PC-9 (cell line): ENCODE measurements at regions not wholly inside any gene's neighbourhood (a gene's known extent, or its start where the extent isn't known, plus 50 kb on each side); places are given as distances from the start of the nearest gene placed in this dataset.

ENCODE experiments used
- BruUV-seq: library from RNA; stranded (reverse); fragments of 400-500 nt; replicated peaks from 2 replicates; lab custom pipeline; 2021; lab: Mats Ljungman, UMichigan
- CTCF ChIA-PET: fragments of 300-600 bp; sonication (Branson Sonifier 250); formaldehyde crosslinking; loops from one replicate; lab custom pipeline; 2022; ENCODE audit warnings: antibody characterized with exemption; lab: Charles Lee
- POLR2A ChIA-PET: fragments of 300-600 bp; sonication (Branson Sonifier 250); formaldehyde crosslinking; loops from one replicate; lab custom pipeline; 2022; ENCODE audit warnings: antibody characterized with exemption; ENCODE audit not compliant: unreplicated experiment; lab: Charles Lee
- DNase-seq, 2 experiments: peaks; one replicate each; pipeline versions ENCODE4 v3.0.0 to v3.0.0-alpha.2; 2015 to 2022; ENCODE audit warnings: mixed read lengths in 1 of 2
- H2AFZ ChIP-seq: fragments of 200-600 bp; sonication (generic); 2 replicates; pipeline ENCODE4 v1.8.1; 2017; ENCODE audit warnings: antibody characterized with exemption
- H3F3A ChIP-seq: fragments of 200-600 bp; sonication (generic); 2 replicates; pipeline ENCODE4 v1.8.1; 2017; ENCODE audit warnings: antibody characterized with exemption, mild to moderate bottlenecking, low read depth; ENCODE audit not compliant: insufficient read depth
- H3K27ac ChIP-seq: fragments of 200-600 bp; sonication (generic); 2 replicates; pipeline ENCODE4 v1.6.1; 2016; ENCODE audit warnings: mixed run types
- H3K27me3 ChIP-seq: fragments of 200-600 bp; sonication (generic); 2 replicates; pipeline ENCODE4 v1.6.1; 2016; ENCODE audit warnings: low read depth, mixed run types; ENCODE audit not compliant: insufficient read depth
- H3K36me3 ChIP-seq: fragments of 200-600 bp; sonication (generic); 2 replicates; pipeline ENCODE4 v1.6.1; 2016; ENCODE audit warnings: low read depth, mixed run types
- H3K4me1 ChIP-seq: fragments of 200-600 bp; sonication (generic); replicated peaks from 2 replicates; pipeline ENCODE4 v1.6.1; 2016; ENCODE audit warnings: mixed run types; ENCODE audit not compliant: insufficient read depth
- H3K4me2 ChIP-seq: fragments of 200-600 bp; sonication (generic); 2 replicates; pipeline ENCODE4 v1.6.1; 2017; ENCODE audit warnings: mixed run types
- H3K4me3 ChIP-seq: fragments of 200-600 bp; sonication (generic); 2 replicates; pipeline ENCODE4 v1.6.1; 2016; ENCODE audit warnings: mixed run types
- H3K79me2 ChIP-seq: fragments of 200-600 bp; sonication (generic); 2 replicates; pipeline ENCODE4 v1.6.1; 2017; ENCODE audit warnings: low read depth, mixed run types
- H3K9me2 ChIP-seq: fragments of 200-600 bp; sonication (generic); 2 replicates; pipeline ENCODE4 v1.8.1; 2017; ENCODE audit warnings: mild to moderate bottlenecking; ENCODE audit not compliant: insufficient read depth
- H3K9me3 ChIP-seq: fragments of 200-600 bp; sonication (generic); 2 replicates; pipeline ENCODE4 v1.8.1; 2016; ENCODE audit warnings: low read depth; ENCODE audit not compliant: insufficient read depth
- H4K20me1 ChIP-seq: fragments of 200-600 bp; sonication (generic); 2 replicates; pipeline ENCODE4 v1.8.1; 2017; ENCODE audit not compliant: insufficient read depth
- CTCF ChIP-seq: fragments of 200-600 bp; sonication (generic); conservative IDR thresholded peaks from 2 replicates; pipeline ENCODE4 v1.6.1; 2017; ENCODE audit warnings: mixed run types, antibody characterized with exemption, mild to moderate bottlenecking, moderate library complexity
- EZH2 ChIP-seq: fragments of 200-600 bp; sonication (generic); IDR thresholded peaks from 2 replicates; pipeline ENCODE4 v1.8.0; 2017; ENCODE audit warnings: antibody characterized with exemption, low read depth
- intact Hi-C: fragments of 100-400 bp; cut with micrococcal nuclease; formaldehyde crosslinking; loops from one replicate; pipeline ENCODE4 v1.10.0; 2022; ENCODE audit not compliant: unreplicated experiment

- H3K4me1 ChIP-seq, result no peaks in the 10 kb centered on the region
- no peaks in the 10 kb centered on the region for H3K9me2 ChIP-seq
- no peaks in the 10 kb centered on the region for H4K20me1 ChIP-seq
- no peak for DNase-seq
- no peaks in the 10 kb centered on the region for H3K27me3 ChIP-seq
- intact Hi-C loops, result no loop called here
- no peak overlapping the region for H3K4me2 ChIP-seq
- H3K36me3 ChIP-seq, result no peaks in the 10 kb centered on the region
- H3F3A ChIP-seq, result no peaks in the 10 kb centered on the region
- ChIA-PET POLR2A (no interaction called here), CTCF (interaction anchor here (0.7 kb wide), 1 partner anchor 1092 kb away, joined by 3 read pairs; no protein-coding TSS in a partner anchor)
- no peaks in the 10 kb centered on the region for H3K79me2 ChIP-seq
- no peak overlapping the region for H3K27ac ChIP-seq
- no peak overlapping the region for H2AFZ ChIP-seq
- no peaks in the 10 kb centered on the region for H3K9me3 ChIP-seq
- no TSS peak for BruUV-seq
- no peak overlapping the region for H3K4me3 ChIP-seq
- TF ChIP-seq CTCF, result no peak
Observed at GRCh38 chr11:111049131-111049530, 196.4 kb upstream of the POU2AF2 start.

DNA sequence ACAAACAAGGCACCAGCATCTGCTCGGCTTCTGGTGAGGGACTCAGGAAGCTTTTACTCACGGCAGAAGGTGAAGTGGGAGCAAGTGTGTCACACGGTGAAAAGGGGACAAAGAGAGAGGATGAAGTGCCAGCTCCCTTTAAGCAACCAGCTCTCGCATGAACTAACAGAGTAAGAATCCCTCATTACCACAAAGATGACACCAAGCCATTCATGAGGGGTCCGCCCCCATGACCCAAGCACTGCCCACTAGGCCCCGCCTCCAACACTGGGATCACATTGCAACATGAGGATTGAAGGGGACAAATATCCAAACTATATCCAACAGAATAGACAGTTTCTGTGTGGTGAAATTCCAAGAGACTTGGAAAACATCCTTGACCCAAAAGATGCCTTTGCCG lies 198.2 kb upstream of the POU2AF2 start:
- ChIA-PET CTCF (no interaction called here), POLR2A (no interaction called here)
- no peaks in the 10 kb centered on the region for H4K20me1 ChIP-seq
- H3F3A ChIP-seq, result no peaks in the 10 kb centered on the region
- DNase-seq, result no peak
- no peaks in the 10 kb centered on the region for H3K9me2 ChIP-seq
- no peaks in the 10 kb centered on the region for H3K27me3 ChIP-seq
- no peaks in the 10 kb centered on the region for H3K9me3 ChIP-seq
- no peak overlapping the region for H3K4me3 ChIP-seq
- H3K36me3 ChIP-seq, result no peaks in the 10 kb centered on the region
- no peak overlapping the region for H3K4me2 ChIP-seq
- intact Hi-C loops, result no loop called here
- no peaks in the 10 kb centered on the region for H3K4me1 ChIP-seq
- no peak for TF ChIP-seq EZH2
- no peak for TF ChIP-seq CTCF
- no peak overlapping the region for H3K27ac ChIP-seq
- BruUV-seq, result no TSS peak
- no peak overlapping the region for H2AFZ ChIP-seq
- H3K79me2 ChIP-seq, result no peaks in the 10 kb centered on the region

GRCh38 chr11:111046291-111046690 lies 199.2 kb upstream of the POU2AF2 start:
- Histone ChIP-seq H3K27ac (no peak overlapping the region), H3K9me3 (no peaks in the 10 kb centered on the region), H2AFZ (no peak overlapping the region), H4K20me1 (no peaks in the 10 kb centered on the region), H3K4me2 (no peak overlapping the region), H3K4me3 (no peak overlapping the region), H3K4me1 (no peaks in the 10 kb centered on the region), H3K9me2 (no peaks in the 10 kb centered on the region), H3F3A (no peaks in the 10 kb centered on the region), H3K36me3 (no peaks in the 10 kb centered on the region), H3K79me2 (no peaks in the 10 kb centered on the region), H3K27me3 (no peaks in the 10 kb centered on the region)
- ChIA-PET POLR2A (no interaction called here), CTCF (no interaction called here)
- DNase-seq, result no peak
- BruUV-seq, result no TSS peak
- TF ChIP-seq CTCF (no peak), EZH2 (no peak)
- intact Hi-C loops, result no loop called here
